Neural progenitor cell (in vitro differentiated cells): ENCODE measurements at regions not wholly inside any gene's neighbourhood (a gene's known extent, or its start where the extent isn't known, plus 50 kb on each side); places are given as distances from the start of the nearest gene placed in this dataset.

Experiments used
- EZH2 ChIP-seq: fragments of 200-600 bp; sonication (generic); IDR thresholded peaks from 2 replicates; pipeline ENCODE4 v1.6.1; 2017; ENCODE audit warnings: antibody characterized with exemption, mild to moderate bottlenecking, moderate library complexity
- TF ChIP-seq, protein P1 (sequence below): fragments of 200-600 bp; sonication (generic); IDR thresholded peaks from 2 replicates; pipeline ENCODE4 v1.5.1; 2017; ENCODE audit warnings: antibody characterized with exemption, mild to moderate bottlenecking

DNA sequence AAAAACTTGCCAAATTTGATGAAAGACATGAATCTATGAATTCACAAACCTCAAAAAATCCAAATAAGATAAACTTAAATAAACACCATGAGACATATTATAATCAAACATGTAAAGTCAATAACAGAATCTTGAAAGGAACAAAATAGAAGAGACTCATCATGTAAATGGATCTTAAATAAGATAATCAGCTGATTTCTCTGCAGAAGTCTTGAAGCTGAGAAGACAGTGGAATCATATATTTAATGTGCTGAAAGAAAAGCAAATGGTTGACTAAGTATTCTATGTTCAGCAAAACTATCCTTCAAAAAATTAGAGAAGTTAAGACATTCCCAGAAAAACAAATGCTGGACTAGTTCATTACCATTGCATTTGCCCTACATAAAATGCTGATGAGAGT lies 215.7 kb upstream of the SPIN4 start:
- TF ChIP-seq, protein P1, sequence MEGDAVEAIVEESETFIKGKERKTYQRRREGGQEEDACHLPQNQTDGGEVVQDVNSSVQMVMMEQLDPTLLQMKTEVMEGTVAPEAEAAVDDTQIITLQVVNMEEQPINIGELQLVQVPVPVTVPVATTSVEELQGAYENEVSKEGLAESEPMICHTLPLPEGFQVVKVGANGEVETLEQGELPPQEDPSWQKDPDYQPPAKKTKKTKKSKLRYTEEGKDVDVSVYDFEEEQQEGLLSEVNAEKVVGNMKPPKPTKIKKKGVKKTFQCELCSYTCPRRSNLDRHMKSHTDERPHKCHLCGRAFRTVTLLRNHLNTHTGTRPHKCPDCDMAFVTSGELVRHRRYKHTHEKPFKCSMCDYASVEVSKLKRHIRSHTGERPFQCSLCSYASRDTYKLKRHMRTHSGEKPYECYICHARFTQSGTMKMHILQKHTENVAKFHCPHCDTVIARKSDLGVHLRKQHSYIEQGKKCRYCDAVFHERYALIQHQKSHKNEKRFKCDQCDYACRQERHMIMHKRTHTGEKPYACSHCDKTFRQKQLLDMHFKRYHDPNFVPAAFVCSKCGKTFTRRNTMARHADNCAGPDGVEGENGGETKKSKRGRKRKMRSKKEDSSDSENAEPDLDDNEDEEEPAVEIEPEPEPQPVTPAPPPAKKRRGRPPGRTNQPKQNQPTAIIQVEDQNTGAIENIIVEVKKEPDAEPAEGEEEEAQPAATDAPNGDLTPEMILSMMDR, result no peak
- no peak for TF ChIP-seq EZH2
